HEK293T (cell line): ENCODE measurements at regions not wholly inside any gene's neighbourhood (a gene's known extent, or its start where the extent isn't known, plus 50 kb on each side); places are given as distances from the start of the nearest gene placed in this dataset.

Source experiments
- BHLHE40 ChIP-seq: fragments of 450-650 bp; IDR thresholded peaks from 2 replicates; pipeline ENCODE4 v1.6.1; 2016; ENCODE audit warnings: mild to moderate bottlenecking, moderate library complexity, borderline replicate concordance
- CTBP1 ChIP-seq: fragments of 450-650 bp; IDR thresholded peaks from 2 replicates; pipeline ENCODE4 v1.6.1; 2016; ENCODE audit warnings: borderline replicate concordance
- FOXA1 ChIP-seq: fragments of 450-650 bp; IDR thresholded peaks from 2 replicates; pipeline ENCODE4 v1.6.1; 2016; ENCODE audit warnings: mild to moderate bottlenecking
- FOXK2 ChIP-seq: fragments of 450-650 bp; IDR thresholded peaks from 2 replicates; pipeline ENCODE4 v1.6.1; 2016; ENCODE audit warnings: mild to moderate bottlenecking
- SP1 ChIP-seq: fragments of 450-650 bp; IDR thresholded peaks from 2 replicates; pipeline ENCODE4 v1.6.1; 2017
- SUZ12 ChIP-seq: fragments of 450-650 bp; IDR thresholded peaks from 2 replicates; pipeline ENCODE4 v1.6.1; 2016; ENCODE audit warnings: mild to moderate bottlenecking
- ZNF384 ChIP-seq: fragments of 450-650 bp; IDR thresholded peaks from 2 replicates; pipeline ENCODE4 v1.6.1; 2016
- TF ChIP-seq, protein P1 (sequence below): fragments of 450-650 bp; IDR thresholded peaks from 2 replicates; pipeline ENCODE4 v1.6.1; 2016

DNA sequence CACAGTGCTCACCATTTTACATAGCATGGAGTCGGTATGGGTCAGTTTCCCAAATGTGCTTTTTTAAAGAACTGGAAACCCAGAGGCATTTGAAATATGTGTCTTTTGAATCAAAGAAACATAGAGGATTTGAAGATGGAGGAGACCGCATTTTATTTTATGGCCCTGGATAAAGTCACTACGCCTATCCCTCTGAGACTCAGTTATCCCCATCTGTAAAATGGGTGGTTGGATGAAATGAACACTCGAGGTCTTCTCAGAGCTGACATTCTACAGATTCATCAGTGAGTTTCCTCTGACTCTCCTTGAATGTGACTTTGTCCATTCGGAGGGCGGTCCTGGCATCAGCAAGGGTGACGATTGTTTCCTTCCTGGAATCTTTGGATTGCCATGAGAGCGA, 135.1 kb downstream of the MIAT start:
- TF ChIP-seq SP1 = no peak
- no peak for TF ChIP-seq FOXK2
- no peak for TF ChIP-seq ZNF384
- TF ChIP-seq, protein P1, sequence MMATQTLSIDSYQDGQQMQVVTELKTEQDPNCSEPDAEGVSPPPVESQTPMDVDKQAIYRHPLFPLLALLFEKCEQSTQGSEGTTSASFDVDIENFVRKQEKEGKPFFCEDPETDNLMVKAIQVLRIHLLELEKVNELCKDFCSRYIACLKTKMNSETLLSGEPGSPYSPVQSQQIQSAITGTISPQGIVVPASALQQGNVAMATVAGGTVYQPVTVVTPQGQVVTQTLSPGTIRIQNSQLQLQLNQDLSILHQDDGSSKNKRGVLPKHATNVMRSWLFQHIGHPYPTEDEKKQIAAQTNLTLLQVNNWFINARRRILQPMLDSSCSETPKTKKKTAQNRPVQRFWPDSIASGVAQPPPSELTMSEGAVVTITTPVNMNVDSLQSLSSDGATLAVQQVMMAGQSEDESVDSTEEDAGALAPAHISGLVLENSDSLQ = no peak
- no peak for TF ChIP-seq SUZ12
- TF ChIP-seq BHLHE40 = no peak
- no peak for TF ChIP-seq CTBP1
- no peak for TF ChIP-seq FOXA1
